ENCODE measurements at regions not wholly inside any gene's neighbourhood (a gene's known extent, or its start where the extent isn't known, plus 50 kb on each side); places are given as distances from the start of the nearest gene placed in this dataset.

DNA sequence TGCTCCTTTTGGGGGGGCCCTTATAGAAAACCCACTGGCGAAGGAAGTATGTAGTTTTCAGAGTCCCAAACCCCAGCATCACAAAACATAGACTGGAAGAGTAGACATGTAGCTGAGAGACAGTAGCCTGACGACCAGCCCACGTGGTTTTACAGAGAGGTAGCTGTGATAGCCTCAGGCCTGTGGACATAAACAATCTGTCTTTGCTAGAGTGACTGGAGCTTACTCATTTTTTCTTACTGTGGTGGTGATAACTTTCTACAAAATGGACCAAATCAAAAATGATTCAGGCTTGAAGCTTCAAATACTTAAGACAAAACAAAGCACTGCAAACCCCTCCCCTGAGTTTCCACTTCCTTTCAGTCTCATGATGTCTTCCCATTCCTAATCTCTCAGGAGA lies 497.0 kb downstream of the RWDD3 start:
- no peaks in the 10 kb centered on the region for H3K36me3 Mint-ChIP-seq (ENCODE audit: low read depth, unreplicated experiment)
- no peak for TF ChIP-seq EZH2 (IDR thresholded peaks at IDR 0.05; ENCODE audit: insufficient read depth, low read length)
- Histone ChIP-seq H2AFZ (ENCODE audit: low read depth, low read length) (no peak overlapping the region), H3K4me2 (ENCODE audit: low read length) (no peak overlapping the region), H3K4me3 (ENCODE audit: insufficient read depth, low read depth, low read length) (no peak overlapping the region), H3K27me3 (ENCODE audit: insufficient read depth, low read length) (no peaks in the 10 kb centered on the region), H3K27ac (ENCODE audit: low read depth, low read length) (no peak overlapping the region), H3K36me3 (ENCODE audit: insufficient read depth, low read length) (no peaks in the 10 kb centered on the region), H3K9ac (ENCODE audit: low read length) (no peak overlapping the region), H3K79me2 (ENCODE audit: insufficient read depth, low read length) (no peaks in the 10 kb centered on the region), H3K4me1 (ENCODE audit: insufficient read depth, low read length) (no peaks in the 10 kb centered on the region), H4K20me1 (ENCODE audit: insufficient read depth, low read length) (no peaks in the 10 kb centered on the region), H3K9me3 (ENCODE audit: insufficient read depth, low read depth, low read length) (no peaks in the 10 kb centered on the region)
- H3K4me3 Mint-ChIP-seq (ENCODE audit: unreplicated experiment), result no peak overlapping the region
- H3K9me3 Mint-ChIP-seq (ENCODE audit: unreplicated experiment), result no peaks in the 10 kb centered on the region
- no peak for DNase-seq (ENCODE audit: low read depth)
- peaks cover 3% of the 10 kb centered on the region for H3K4me1 Mint-ChIP-seq (ENCODE audit: low read depth, unreplicated experiment)
- peak overlapping the region; percentile 26 for H3K27ac Mint-ChIP-seq (ENCODE audit: unreplicated experiment)
- FAIRE-seq, result no peak
- H3K27me3 Mint-ChIP-seq (ENCODE audit: low read depth, unreplicated experiment), result no peaks in the 10 kb centered on the region

GRCh38 chr1:95731466-95731865 lies 497.5 kb downstream of the RWDD3 start:
- no peaks in the 10 kb centered on the region for H3K4me1 ChIP-seq (ENCODE audit: insufficient read depth, low read length)
- H3K9me3 ChIP-seq (ENCODE audit: insufficient read depth, low read depth, low read length), result no peaks in the 10 kb centered on the region
- Mint-ChIP-seq H3K4me1 (ENCODE audit: low read depth, unreplicated experiment) (peaks cover 3% of the 10 kb centered on the region), H3K36me3 (ENCODE audit: low read depth, unreplicated experiment) (no peaks in the 10 kb centered on the region), H3K27me3 (ENCODE audit: low read depth, unreplicated experiment) (no peaks in the 10 kb centered on the region), H3K27ac (ENCODE audit: unreplicated experiment) (no peak overlapping the region), H3K9me3 (ENCODE audit: unreplicated experiment) (no peaks in the 10 kb centered on the region), H3K4me3 (ENCODE audit: unreplicated experiment) (no peak overlapping the region)
- no peak overlapping the region for H3K4me3 ChIP-seq (ENCODE audit: insufficient read depth, low read depth, low read length)
- TF ChIP-seq EZH2 (IDR thresholded peaks at IDR 0.05; ENCODE audit: insufficient read depth, low read length), result no peak
- TF ChIP-seq, protein P1, sequence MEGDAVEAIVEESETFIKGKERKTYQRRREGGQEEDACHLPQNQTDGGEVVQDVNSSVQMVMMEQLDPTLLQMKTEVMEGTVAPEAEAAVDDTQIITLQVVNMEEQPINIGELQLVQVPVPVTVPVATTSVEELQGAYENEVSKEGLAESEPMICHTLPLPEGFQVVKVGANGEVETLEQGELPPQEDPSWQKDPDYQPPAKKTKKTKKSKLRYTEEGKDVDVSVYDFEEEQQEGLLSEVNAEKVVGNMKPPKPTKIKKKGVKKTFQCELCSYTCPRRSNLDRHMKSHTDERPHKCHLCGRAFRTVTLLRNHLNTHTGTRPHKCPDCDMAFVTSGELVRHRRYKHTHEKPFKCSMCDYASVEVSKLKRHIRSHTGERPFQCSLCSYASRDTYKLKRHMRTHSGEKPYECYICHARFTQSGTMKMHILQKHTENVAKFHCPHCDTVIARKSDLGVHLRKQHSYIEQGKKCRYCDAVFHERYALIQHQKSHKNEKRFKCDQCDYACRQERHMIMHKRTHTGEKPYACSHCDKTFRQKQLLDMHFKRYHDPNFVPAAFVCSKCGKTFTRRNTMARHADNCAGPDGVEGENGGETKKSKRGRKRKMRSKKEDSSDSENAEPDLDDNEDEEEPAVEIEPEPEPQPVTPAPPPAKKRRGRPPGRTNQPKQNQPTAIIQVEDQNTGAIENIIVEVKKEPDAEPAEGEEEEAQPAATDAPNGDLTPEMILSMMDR (IDR thresholded peaks at IDR 0.05; ENCODE audit: insufficient read depth, low read depth, low read length), result no peak
- H3K79me2 ChIP-seq (ENCODE audit: insufficient read depth, low read length), result no peaks in the 10 kb centered on the region
- no peak overlapping the region for H3K9ac ChIP-seq (ENCODE audit: low read length)
- DNase-seq (ENCODE audit: low read depth), result no peak
- no peaks in the 10 kb centered on the region for H3K27me3 ChIP-seq (ENCODE audit: insufficient read depth, low read length)
- no peak overlapping the region for H3K4me2 ChIP-seq (ENCODE audit: low read length)
- no peaks in the 10 kb centered on the region for H4K20me1 ChIP-seq (ENCODE audit: insufficient read depth, low read length)
- no peak for FAIRE-seq
- no peak overlapping the region for H2AFZ ChIP-seq (ENCODE audit: low read depth, low read length)
- no peaks in the 10 kb centered on the region for H3K36me3 ChIP-seq (ENCODE audit: insufficient read depth, low read length)
- no peak overlapping the region for H3K27ac ChIP-seq (ENCODE audit: low read depth, low read length)

DNA sequence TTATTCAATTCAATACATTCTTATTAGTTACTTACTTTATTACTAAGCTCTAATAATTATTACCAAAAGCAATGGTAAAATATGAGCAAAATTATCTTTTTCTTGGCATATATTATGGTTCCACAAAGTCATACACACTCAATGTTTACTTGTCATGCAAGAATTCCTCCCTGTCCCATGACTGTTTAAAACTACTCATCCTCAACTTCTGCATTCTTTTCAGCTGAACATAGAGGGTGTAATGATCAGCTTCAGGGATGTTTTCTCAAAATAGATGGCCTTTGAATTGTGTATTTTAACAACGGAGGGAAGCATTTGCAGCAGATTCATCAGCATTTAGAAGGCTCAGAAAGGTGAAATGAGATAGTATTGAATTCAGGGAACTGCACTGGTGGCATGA lies 499.0 kb downstream of the RWDD3 start:
- no peak for DNase-seq (ENCODE audit: low read depth)
- Mint-ChIP-seq H3K36me3 (ENCODE audit: low read depth, unreplicated experiment) (no peaks in the 10 kb centered on the region), H3K9me3 (ENCODE audit: unreplicated experiment) (no peaks in the 10 kb centered on the region), H3K4me1 (ENCODE audit: low read depth, unreplicated experiment) (peaks cover 3% of the 10 kb centered on the region), H3K4me3 (ENCODE audit: unreplicated experiment) (no peak overlapping the region), H3K27me3 (ENCODE audit: low read depth, unreplicated experiment) (no peaks in the 10 kb centered on the region), H3K27ac (ENCODE audit: unreplicated experiment) (no peak overlapping the region)
- no peaks in the 10 kb centered on the region for H3K79me2 ChIP-seq (ENCODE audit: insufficient read depth, low read length)
- no peak overlapping the region for H3K4me2 ChIP-seq (ENCODE audit: low read length)
- no peak overlapping the region for H3K4me3 ChIP-seq (ENCODE audit: insufficient read depth, low read depth, low read length)
- no peak for TF ChIP-seq EZH2 (IDR thresholded peaks at IDR 0.05; ENCODE audit: insufficient read depth, low read length)
- H4K20me1 ChIP-seq (ENCODE audit: insufficient read depth, low read length), result no peaks in the 10 kb centered on the region
- H3K4me1 ChIP-seq (ENCODE audit: insufficient read depth, low read length), result no peaks in the 10 kb centered on the region
- no peaks in the 10 kb centered on the region for H3K9me3 ChIP-seq (ENCODE audit: insufficient read depth, low read depth, low read length)
- FAIRE-seq, result no peak
- no peak overlapping the region for H2AFZ ChIP-seq (ENCODE audit: low read depth, low read length)
- no peak overlapping the region for H3K27ac ChIP-seq (ENCODE audit: low read depth, low read length)
- H3K27me3 ChIP-seq (ENCODE audit: insufficient read depth, low read length), result no peaks in the 10 kb centered on the region
- no peak overlapping the region for H3K9ac ChIP-seq (ENCODE audit: low read length)
- no peaks in the 10 kb centered on the region for H3K36me3 ChIP-seq (ENCODE audit: insufficient read depth, low read length)

All from astrocyte (in vitro differentiated cells and primary cell).